Endothelial cell of umbilical vein (primary cell): ENCODE measurements at regions not wholly inside any gene's neighbourhood (a gene's known extent, or its start where the extent isn't known, plus 50 kb on each side); places are given as distances from the start of the nearest gene placed in this dataset.

Experiments used
- BruUV-seq: library from RNA; stranded (reverse); fragments of 400-500 nt; replicated peaks from 2 replicates; lab custom pipeline; 2021; lab: Mats Ljungman, UMichigan
- CTCF ChIA-PET: fragments of 300-600, 350-600 bp; sonication (Branson Sonifier 250); formaldehyde crosslinking; loops from one replicate; lab custom pipeline; 2021; ENCODE audit warnings: antibody characterized with exemption, inconsistent platforms; lab: Charles Lee
- POLR2A ChIA-PET: fragments of 300-600, 350-600 bp; sonication (Branson Sonifier 250); formaldehyde crosslinking; loops from one replicate; lab custom pipeline; 2021; ENCODE audit warnings: antibody characterized with exemption, inconsistent platforms; lab: Charles Lee
- DNase-seq: peaks from one replicate; pipeline ENCODE4 v3.0.0-alpha.2; 2011; ENCODE audit warnings: low read depth, low spot score
- FAIRE-seq: peaks from 2 replicates; lab custom pipeline; 2011; peaks lifted over from hg19 to GRCh38; lab: Jason Lieb, UNC
- H2AFZ ChIP-seq: 2 replicates; pipeline ENCODE4 v1.6.0; 2012; ENCODE audit warnings: low read depth, low read length, control low read depth, inconsistent platforms
- H3K27ac ChIP-seq: 2 replicates; pipeline ENCODE4 v1.5.1; 2011; ENCODE audit warnings: low read depth, mild to moderate bottlenecking, control low read depth, low read length, moderate library complexity; ENCODE audit not compliant: insufficient read depth
- H3K27me3 ChIP-seq, 2 experiments: 2 replicates each; pipeline versions ENCODE4 v1.6.0 to v1.6.1; 2011; ENCODE audit warnings: low read length in 2 of 2, mixed read lengths in 1 of 2; ENCODE audit not compliant: control insufficient read depth in 2 of 2, insufficient read depth in 2 of 2
- H3K36me3 ChIP-seq, 2 experiments: 2 replicates in 1 of 2; 3 replicates in 1 of 2; pipeline ENCODE4 v1.5.1; 2011; ENCODE audit warnings: low read length in 2 of 2, mild to moderate bottlenecking in 1 of 2, moderate library complexity in 1 of 2; ENCODE audit not compliant: control insufficient read depth in 2 of 2, insufficient read depth in 2 of 2; ENCODE audit errors: extremely low read depth in 1 of 2
- H3K4me1 ChIP-seq: 3 replicates; pipeline ENCODE4 v1.5.1; 2011; ENCODE audit warnings: mild to moderate bottlenecking, low read length; ENCODE audit not compliant: control insufficient read depth, insufficient read depth; ENCODE audit errors: extremely low read depth
- H3K4me2 ChIP-seq: 2 replicates; pipeline ENCODE4 v1.6.1; 2011; ENCODE audit warnings: low read length, control low read depth, mixed read lengths; ENCODE audit not compliant: insufficient read depth
- H3K4me3 ChIP-seq, 3 experiments: fragments of 200-600 bp in 1 of 3; sonication (generic), shearing (Covaris generic) in 1 of 3; replicated peaks in 1 of 3; 2 replicates each; pipeline ENCODE4 v1.5.1; 2011 to 2016; ENCODE audit warnings: control low read depth in 3 of 3, low read length in 3 of 3, mild to moderate bottlenecking in 2 of 3, inconsistent platforms in 1 of 3, low read depth in 1 of 3, moderate library complexity in 1 of 3; ENCODE audit not compliant: insufficient read depth in 1 of 3
- H3K79me2 ChIP-seq: 2 replicates; pipeline ENCODE4 v1.6.0; 2012; ENCODE audit warnings: low read length, inconsistent platforms; ENCODE audit not compliant: control insufficient read depth, insufficient read depth
- H3K9ac ChIP-seq: replicated peaks from 2 replicates; pipeline ENCODE3; 2011; ENCODE audit warnings: low read length, control low read depth; ENCODE audit not compliant: insufficient read depth; ENCODE audit errors: extremely low read depth
- H3K9me1 ChIP-seq: replicated peaks from 3 replicates; pipeline ENCODE4 v1.6.0; 2011; ENCODE audit warnings: mild to moderate bottlenecking, low read length; ENCODE audit not compliant: control insufficient read depth, insufficient read depth; ENCODE audit errors: extremely low read depth
- H3K9me3 ChIP-seq: replicated peaks from 2 replicates; pipeline ENCODE4 v1.5.1; 2012; ENCODE audit warnings: low read length, inconsistent platforms; ENCODE audit not compliant: control insufficient read depth, insufficient read depth
- H4K20me1 ChIP-seq: replicated peaks from 2 replicates; pipeline ENCODE3; 2011; ENCODE audit warnings: mild to moderate bottlenecking, low read length; ENCODE audit not compliant: control insufficient read depth, insufficient read depth; ENCODE audit errors: extremely low read depth
- EZH2 ChIP-seq: IDR thresholded peaks from 2 replicates; pipeline ENCODE4 v1.6.1; 2012; ENCODE audit warnings: borderline replicate concordance, low read depth, mild to moderate bottlenecking, moderate library complexity, low read length, inconsistent platforms; ENCODE audit not compliant: severe bottlenecking
- FOS ChIP-seq: IDR thresholded peaks from 2 replicates; pipeline ENCODE4 v1.6.1; 2011; ENCODE audit warnings: mild to moderate bottlenecking, low read length, moderate library complexity, borderline replicate concordance; ENCODE audit not compliant: insufficient read depth
- GATA2 ChIP-seq: IDR thresholded peaks from 2 replicates; pipeline ENCODE4 v1.7.0; 2011; ENCODE audit warnings: low read depth, mild to moderate bottlenecking, moderate library complexity, mixed read lengths, low read length; ENCODE audit not compliant: insufficient read length, insufficient read depth
- JUN ChIP-seq: IDR thresholded peaks from 2 replicates; pipeline ENCODE4 v1.6.1; 2011; ENCODE audit warnings: borderline replicate concordance, low read depth; ENCODE audit not compliant: insufficient read length, insufficient read depth
- MAX ChIP-seq: IDR thresholded peaks from 2 replicates; pipeline ENCODE4 v1.6.1; 2011; ENCODE audit not compliant: insufficient read depth, insufficient read length
- MYC ChIP-seq: IDR thresholded peaks from one replicate; pipeline ENCODE4 v1.6.1; 2011; ENCODE audit warnings: mild to moderate bottlenecking, low read depth, low read length
- POLR2A ChIP-seq: IDR thresholded peaks from 2 replicates; pipeline ENCODE4 v1.6.1; 2012; ENCODE audit warnings: low read depth, mild to moderate bottlenecking, control low read depth, low read length
- POLR2AphosphoS5 ChIP-seq: IDR thresholded peaks from 2 replicates; pipeline ENCODE4 v1.6.1; 2012; ENCODE audit warnings: low read depth, mild to moderate bottlenecking, control low read depth, low read length, moderate library complexity; ENCODE audit not compliant: insufficient read depth
- dilution Hi-C: fragments of 300-500 bp; cut with MboI; formaldehyde crosslinking; loops from one replicate; pipeline ENCODE4 v1.15.0; 2019; ENCODE audit warnings: low sequenced_read_pairs; ENCODE audit not compliant: extremely low pct_ligation_motif_present
- intact Hi-C: fragments of 100-400 bp; cut with micrococcal nuclease; formaldehyde crosslinking; loops from one replicate; pipeline ENCODE4 v1.10.0; 2022
- TF ChIP-seq, protein P1 (sequence below), 2 donors: IDR thresholded peaks; 1 replicate in 1 of 2; 2 replicates in 1 of 2; pipeline ENCODE4 v1.5.1; 2011; ENCODE audit warnings: low read length in 2 of 2, mild to moderate bottlenecking in 2 of 2, moderate library complexity in 2 of 2, control low read depth in 1 of 2, inconsistent platforms in 1 of 2, low read depth in 1 of 2; ENCODE audit not compliant: insufficient read depth in 1 of 2; ENCODE audit errors: extremely low read depth in 1 of 2

DNA sequence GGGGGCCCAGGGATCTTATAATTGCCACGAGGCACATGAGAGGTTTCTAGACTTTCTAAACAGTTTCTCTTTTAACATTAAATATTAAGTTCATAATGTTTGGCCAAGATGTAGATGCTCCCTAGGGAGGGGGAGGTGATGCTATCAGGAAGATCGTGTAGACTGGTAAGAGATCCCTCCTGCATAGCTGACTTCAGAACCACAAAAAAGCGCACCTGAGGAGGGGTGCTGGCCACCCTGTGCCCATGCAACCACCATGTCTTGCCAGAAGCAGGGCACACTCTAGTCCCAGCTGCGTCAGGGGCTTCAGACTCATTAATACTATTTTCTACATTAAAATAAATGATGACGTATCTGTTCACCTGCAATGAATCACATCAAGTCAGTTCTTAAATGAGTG lies 103.4 kb upstream of the SLC35G4 start:
- no TSS peak for BruUV-seq
- Histone ChIP-seq H3K4me3 (no peak overlapping the region), H3K9me1 (no peaks in the 10 kb centered on the region), H3K9ac (no peak overlapping the region), H3K79me2 (no peaks in the 10 kb centered on the region), H2AFZ (no peak overlapping the region), H3K4me1 (peaks cover 6% of the 10 kb centered on the region), H3K36me3 (no peaks in the 10 kb centered on the region), H3K27me3 (no peaks in the 10 kb centered on the region), H3K27ac (no peak overlapping the region), H3K9me3 (no peaks in the 10 kb centered on the region), H3K4me2 (no peak overlapping the region), H4K20me1 (no peaks in the 10 kb centered on the region)
- intact Hi-C loops (no loop called here), dilution Hi-C loops (no loop called here)
- no peak for DNase-seq
- TF ChIP-seq GATA2 (no peak), EZH2 (no peak), MYC (no peak), POLR2A (no peak), FOS (no peak), JUN (no peak), POLR2AphosphoS5 (no peak), MAX (no peak)
- TF ChIP-seq, protein P1, sequence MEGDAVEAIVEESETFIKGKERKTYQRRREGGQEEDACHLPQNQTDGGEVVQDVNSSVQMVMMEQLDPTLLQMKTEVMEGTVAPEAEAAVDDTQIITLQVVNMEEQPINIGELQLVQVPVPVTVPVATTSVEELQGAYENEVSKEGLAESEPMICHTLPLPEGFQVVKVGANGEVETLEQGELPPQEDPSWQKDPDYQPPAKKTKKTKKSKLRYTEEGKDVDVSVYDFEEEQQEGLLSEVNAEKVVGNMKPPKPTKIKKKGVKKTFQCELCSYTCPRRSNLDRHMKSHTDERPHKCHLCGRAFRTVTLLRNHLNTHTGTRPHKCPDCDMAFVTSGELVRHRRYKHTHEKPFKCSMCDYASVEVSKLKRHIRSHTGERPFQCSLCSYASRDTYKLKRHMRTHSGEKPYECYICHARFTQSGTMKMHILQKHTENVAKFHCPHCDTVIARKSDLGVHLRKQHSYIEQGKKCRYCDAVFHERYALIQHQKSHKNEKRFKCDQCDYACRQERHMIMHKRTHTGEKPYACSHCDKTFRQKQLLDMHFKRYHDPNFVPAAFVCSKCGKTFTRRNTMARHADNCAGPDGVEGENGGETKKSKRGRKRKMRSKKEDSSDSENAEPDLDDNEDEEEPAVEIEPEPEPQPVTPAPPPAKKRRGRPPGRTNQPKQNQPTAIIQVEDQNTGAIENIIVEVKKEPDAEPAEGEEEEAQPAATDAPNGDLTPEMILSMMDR (IDR thresholded peaks at IDR 0.05; ENCODE audit: extremely low read depth in 1 of 2, insufficient read depth in 1 of 2, low read depth in 1 of 2, low read length in 2 of 2): no peak
- CTCF ChIA-PET: interaction anchor here (5.7 kb wide), 1 partner anchor 13 kb away, joined by 28 read pairs; no protein-coding TSS in a partner anchor
- no peak for FAIRE-seq
- POLR2A ChIA-PET: no interaction called here
